Endothelial cell (in vitro differentiated cells): ENCODE measurements at regions not wholly inside any gene's neighbourhood (a gene's known extent, or its start where the extent isn't known, plus 50 kb on each side); places are given as distances from the start of the nearest gene placed in this dataset.

ENCODE experiments used
- DNase-seq: peaks from one replicate; pipeline ENCODE4 v3.0.0; 2021; ENCODE audit warnings: low spot score
- H3K27ac Mint-ChIP-seq: one replicate; pipeline ENCODE4 v1.8.0; 2021; ENCODE audit warnings: mixed read lengths, inconsistent platforms; ENCODE audit not compliant: unreplicated experiment
- H3K27me3 Mint-ChIP-seq: one replicate; pipeline ENCODE4 v1.8.0; 2021; ENCODE audit warnings: mild to moderate bottlenecking, moderate library complexity, mixed read lengths, inconsistent platforms; ENCODE audit not compliant: unreplicated experiment
- H3K36me3 Mint-ChIP-seq: one replicate; pipeline ENCODE4 v1.8.0; 2021; ENCODE audit warnings: mild to moderate bottlenecking, low read depth, mixed read lengths, inconsistent platforms; ENCODE audit not compliant: unreplicated experiment
- H3K4me1 Mint-ChIP-seq: one replicate; pipeline ENCODE4 v1.8.0; 2021; ENCODE audit warnings: mild to moderate bottlenecking, mixed read lengths, inconsistent platforms; ENCODE audit not compliant: unreplicated experiment
- H3K4me3 Mint-ChIP-seq: one replicate; pipeline ENCODE4 v1.8.0; 2021; ENCODE audit warnings: mild to moderate bottlenecking, mixed read lengths, inconsistent platforms; ENCODE audit not compliant: unreplicated experiment
- H3K9me3 Mint-ChIP-seq: one replicate; pipeline ENCODE4 v1.8.0; 2021; ENCODE audit warnings: mixed read lengths, inconsistent platforms; ENCODE audit not compliant: unreplicated experiment
- CTCF ChIP-seq: fragments of 200-600 bp; sonication (generic); IDR thresholded peaks from one replicate; pipeline ENCODE4 v1.5.0; 2021; ENCODE audit warnings: antibody characterized with exemption; ENCODE audit not compliant: unreplicated experiment

- Mint-ChIP-seq H3K36me3 (no peaks in the 10 kb centered on the region), H3K9me3 (no peaks in the 10 kb centered on the region), H3K4me1 (no peaks in the 10 kb centered on the region), H3K4me3 (no peak overlapping the region), H3K27me3 (peaks cover 5% of the 10 kb centered on the region), H3K27ac (no peak overlapping the region)
- TF ChIP-seq CTCF = no peak
- no peak for DNase-seq
Measured at GRCh38 chr16:54480429-54480828, 193.8 kb upstream of the IRX3 start.

- Mint-ChIP-seq H3K9me3 (no peaks in the 10 kb centered on the region), H3K4me3 (no peak overlapping the region), H3K27me3 (peaks cover 2% of the 10 kb centered on the region), H3K4me1 (peaks cover 3% of the 10 kb centered on the region), H3K36me3 (no peaks in the 10 kb centered on the region), H3K27ac (no peak overlapping the region)
- TF ChIP-seq CTCF = no peak
- DNase-seq = no peak
Measured at GRCh38 chr16:54479546-54479945, 193.0 kb upstream of the IRX3 start.

GRCh38 chr16:54477714-54478113 is 191.1 kb upstream of the IRX3 start:
- no peak overlapping the region for H3K4me3 Mint-ChIP-seq
- no peak for TF ChIP-seq CTCF
- H3K4me1 Mint-ChIP-seq = peaks cover 9% of the 10 kb centered on the region
- H3K9me3 Mint-ChIP-seq = no peaks in the 10 kb centered on the region
- H3K27me3 Mint-ChIP-seq = peaks cover 2% of the 10 kb centered on the region
- no peak overlapping the region for H3K27ac Mint-ChIP-seq
- DNase-seq = no peak
- H3K36me3 Mint-ChIP-seq = no peaks in the 10 kb centered on the region

GRCh38 chr16:54475019-54475601 is 188.5 kb upstream of the IRX3 start:
- Mint-ChIP-seq H3K27me3 (peaks cover 4% of the 10 kb centered on the region), H3K4me1 (peaks cover 9% of the 10 kb centered on the region), H3K27ac (no peak overlapping the region), H3K9me3 (no peaks in the 10 kb centered on the region), H3K4me3 (peak overlapping the region; percentile 11), H3K36me3 (no peaks in the 10 kb centered on the region)
- no peak for TF ChIP-seq CTCF
- no peak for DNase-seq

GRCh38 chr16:54473226-54473993 is 186.8 kb upstream of the IRX3 start:
- Mint-ChIP-seq H3K27ac (no peak overlapping the region), H3K4me1 (peaks cover 9% of the 10 kb centered on the region), H3K9me3 (no peaks in the 10 kb centered on the region), H3K27me3 (peaks cover 4% of the 10 kb centered on the region), H3K36me3 (no peaks in the 10 kb centered on the region), H3K4me3 (no peak overlapping the region)
- DNase-seq = no peak
- TF ChIP-seq CTCF = no peak
